Hindlimb muscle (tissue), 1 donor: ENCODE measurements at regions not wholly inside any gene's neighbourhood (a gene's known extent, or its start where the extent isn't known, plus 50 kb on each side); places are given as distances from the start of the nearest gene placed in this dataset.
"Not testable (repeated sequence)": the region's sequence is repeated elsewhere in the genome, so short reads cannot be mapped to it uniquely, and the experiment has no call there.

Experiments
- DNase-seq: peaks from one replicate; pipeline ENCODE4 v3.0.0-alpha.2; 2013

DNA sequence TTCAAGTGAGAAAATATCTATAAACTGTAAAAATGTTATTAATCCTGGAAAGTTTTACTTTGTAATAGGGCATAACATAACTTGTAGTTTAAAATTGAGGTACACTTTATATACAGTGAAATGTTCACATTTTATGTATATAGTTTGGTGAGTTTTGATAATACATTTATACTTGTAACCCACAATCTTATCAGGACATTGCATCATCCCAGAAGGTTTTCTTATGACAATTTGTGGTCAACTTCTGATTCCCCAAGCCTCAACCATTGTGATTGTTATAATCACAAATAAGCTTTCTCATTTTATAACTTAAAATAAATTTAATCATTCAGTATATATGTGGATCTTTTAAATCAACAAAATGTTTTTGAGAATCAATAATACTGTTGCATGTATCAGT is 151.1 kb downstream of the TFPI2 start:
- no peak for DNase-seq

DNA sequence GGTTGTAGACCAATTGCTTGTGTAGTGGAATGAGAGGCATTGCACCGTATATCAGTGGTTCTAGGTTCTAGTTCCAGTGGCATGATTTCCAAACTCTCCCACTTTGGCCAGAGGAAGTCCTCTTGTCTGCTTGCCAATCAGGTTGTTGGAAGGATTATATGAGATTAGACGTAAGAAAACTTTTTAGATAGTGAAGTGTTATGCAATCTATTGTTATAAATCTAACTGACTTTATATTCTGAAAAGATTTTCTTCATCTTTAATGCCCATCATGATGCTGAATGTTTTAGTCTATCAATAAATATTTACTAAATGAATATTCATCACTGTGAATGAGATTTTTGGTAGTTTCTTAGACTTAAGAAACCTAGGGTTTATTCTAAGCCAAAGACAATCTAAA is 152.6 kb downstream of the TFPI2 start:
- DNase-seq = no peak

DNA sequence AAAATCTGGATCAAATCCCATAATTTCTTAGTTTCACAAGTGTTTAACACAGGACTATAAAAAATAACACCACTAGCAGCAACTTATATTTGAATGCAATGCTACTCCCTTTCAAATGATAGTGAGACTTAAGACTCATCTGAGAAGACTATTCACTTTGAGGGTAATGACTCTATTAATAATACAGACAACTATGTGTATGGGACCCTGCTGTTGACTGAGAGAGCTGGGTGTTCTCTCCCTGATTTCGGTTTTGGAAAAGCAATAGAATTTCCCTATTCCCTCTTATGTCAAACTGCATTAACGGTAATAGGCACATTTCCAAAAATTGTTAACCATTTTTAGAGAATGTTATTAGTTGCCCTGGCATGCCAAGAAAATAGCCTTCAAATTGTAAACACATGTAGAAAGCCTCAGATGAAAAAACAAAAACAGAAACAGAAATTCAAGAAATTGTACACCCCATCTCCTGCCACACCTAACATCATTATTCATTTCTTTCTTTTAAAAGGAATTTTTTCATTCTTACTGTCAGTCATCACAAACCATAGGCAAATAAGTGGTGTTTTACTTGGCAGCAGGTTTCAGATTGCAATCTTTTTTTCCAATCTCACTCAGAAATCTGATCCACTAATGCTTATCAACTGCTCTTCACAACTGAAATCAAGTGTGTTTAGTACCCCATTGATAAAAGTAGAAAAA is 153.7 kb downstream of the TFPI2 start:
- DNase-seq = no peak

DNA sequence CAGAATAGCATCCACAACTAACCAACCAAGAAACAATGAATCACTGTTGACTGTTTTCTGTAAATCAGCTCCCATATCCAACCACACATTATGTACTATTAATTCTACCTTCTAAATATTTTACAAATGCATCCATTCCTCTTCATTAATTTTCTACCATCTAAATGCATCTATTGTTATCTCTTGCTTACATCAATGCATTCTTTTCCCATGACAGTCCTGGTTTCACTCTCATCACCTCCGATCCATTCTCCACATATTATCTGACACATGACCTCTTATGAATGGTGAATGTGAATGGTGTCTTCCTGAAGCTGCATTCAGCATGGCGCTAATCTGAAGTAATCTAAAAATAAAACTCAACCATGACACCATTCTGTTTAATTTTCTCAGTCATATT is 153.8 kb upstream of the CALCR start:
- no peak for DNase-seq

DNA sequence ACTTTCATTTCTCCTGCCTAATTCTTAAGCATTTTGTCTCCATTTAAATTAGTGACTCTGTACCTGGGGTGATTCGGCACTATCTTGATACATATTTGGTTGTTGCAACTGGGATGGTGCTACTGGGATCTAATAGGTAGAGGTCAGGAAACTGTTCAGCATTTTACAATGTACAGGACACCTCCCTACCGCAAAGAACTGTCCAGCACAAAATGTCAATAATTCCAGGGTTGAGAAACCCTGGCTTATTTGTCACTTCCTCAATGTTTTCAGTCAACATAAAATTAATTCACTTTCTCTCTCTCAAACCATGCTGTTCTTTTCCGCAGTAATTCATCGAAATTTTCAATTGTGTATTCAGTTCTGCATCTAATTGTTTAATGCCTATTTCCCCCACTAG is 151.4 kb upstream of the CALCR start:
- DNase-seq = no peak

DNA sequence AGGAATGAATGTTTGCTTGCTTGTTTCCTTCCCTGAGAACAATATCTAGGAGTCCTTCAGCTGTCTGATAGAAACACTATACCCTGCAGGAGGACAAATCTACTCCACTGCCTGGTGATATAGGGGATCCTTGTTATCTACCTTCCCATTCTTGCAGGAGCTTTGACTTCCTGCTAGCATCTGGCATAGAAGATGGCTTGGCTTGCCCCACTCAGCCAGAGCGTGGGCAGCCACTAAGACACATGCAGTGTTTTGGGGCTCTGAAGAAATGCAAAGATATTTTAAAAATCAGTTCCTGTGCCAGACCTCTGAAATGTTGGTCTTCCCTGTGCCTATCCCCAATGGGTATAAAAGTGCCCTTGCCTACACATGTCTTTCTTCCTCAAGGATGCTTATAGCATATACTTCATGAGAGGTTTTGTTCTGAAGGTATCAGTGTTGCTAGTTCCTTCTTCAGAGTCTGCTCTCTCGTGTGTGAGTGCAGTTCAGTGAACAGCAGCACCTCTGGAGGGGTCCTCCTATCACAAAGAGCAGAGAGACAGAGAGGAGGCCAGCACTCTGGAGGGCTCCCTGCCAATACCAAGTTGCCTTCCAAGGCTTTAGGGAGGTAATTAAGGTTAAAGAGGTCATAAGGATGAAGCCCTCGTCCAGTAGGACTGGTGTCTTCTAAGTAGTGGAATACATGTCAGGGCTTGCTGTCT is 149.1 kb upstream of the CALCR start:
- no peak for DNase-seq

DNA sequence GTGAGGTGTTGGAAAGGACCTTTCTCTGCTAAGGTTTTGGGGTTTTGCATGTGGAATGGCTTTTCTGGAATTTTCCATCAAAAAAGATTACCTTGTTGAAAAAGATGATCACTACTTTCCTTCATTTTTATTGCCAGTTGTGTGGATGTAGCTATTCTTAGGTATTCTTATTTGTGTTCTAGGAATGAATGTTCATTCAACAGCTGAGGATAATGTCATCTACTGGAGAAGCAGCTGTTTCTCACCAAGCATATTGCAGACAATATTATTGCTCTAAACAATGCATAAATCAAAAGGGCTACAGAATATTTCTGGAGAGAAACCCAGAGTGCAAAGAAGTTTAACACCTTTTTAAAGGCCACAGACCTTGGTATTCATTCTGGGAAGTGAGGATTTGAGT is 145.6 kb upstream of the CALCR start:
- no peak for DNase-seq

DNA sequence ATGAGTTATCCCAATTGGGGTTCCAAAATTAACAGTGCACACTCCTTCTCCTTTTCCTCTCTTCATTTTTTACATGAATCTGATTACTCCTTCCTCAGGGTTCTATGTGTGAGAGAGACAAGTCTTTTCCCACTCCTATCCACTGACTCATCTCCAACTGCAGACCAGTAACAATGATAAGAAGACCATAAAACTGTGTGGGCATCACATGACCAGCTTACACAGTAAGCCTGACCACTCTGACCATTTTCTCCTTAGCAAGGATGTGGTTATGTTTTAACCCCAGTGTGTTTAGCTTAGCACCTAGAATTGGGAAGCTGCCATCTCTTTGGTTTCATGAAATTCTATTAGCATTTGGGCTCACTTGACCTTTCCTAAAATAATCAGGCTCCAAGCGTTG is 145.0 kb upstream of the CALCR start:
- no peak for DNase-seq

DNA sequence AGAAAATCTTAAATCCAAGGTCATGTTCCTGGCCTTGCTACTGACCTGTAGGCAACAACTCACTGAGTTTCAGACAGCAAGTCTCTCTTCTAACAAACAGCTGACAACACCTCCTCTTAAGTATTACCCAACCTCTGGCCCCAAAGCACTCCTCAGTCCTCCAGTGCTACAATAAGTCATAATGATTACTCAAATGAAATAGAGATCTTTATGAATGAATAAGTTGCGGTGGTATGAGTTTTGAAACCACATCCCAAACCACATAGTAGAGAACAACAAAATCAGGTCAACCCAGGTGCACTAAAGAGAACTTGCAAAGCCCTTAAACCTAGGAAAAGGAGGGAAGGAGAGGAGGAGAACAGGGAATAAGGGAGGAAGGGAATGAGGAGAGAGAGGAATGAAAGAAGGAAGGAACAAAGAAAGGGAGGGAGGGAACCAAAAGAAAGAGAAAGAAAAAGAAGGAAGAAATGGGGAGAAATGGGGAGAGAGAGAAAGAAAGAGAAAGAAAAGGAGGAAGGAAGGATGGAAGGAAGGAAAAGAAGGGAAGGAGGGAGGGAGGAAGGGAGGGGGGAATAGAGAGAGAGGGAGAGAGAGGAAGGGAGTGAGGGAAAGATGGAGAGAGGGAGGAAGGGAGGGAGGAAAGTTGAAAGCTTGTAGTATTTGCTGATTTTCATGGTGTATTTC is 142.8 kb upstream of the CALCR start:
- no peak for DNase-seq

DNA sequence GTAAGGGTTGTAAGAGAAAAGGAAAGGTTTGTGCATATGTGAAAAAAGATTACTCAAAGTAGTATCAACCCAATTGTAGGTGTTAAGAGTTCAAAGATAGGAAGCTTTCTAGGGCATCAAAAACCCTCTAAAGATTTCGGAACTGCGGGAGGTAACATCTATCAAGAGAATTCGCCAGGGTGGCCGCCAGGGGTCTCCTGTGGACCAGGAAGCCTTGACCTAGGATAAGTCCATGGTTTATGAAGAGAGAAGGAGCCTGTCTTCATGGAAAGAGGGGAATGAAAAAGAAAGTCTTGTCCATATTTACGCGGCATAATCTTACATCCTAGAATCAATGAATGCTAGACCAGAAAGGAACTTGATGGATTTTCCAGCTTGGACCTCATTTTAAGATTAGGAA is 140.7 kb upstream of the CALCR start:
- DNase-seq = peak; percentile 11

DNA sequence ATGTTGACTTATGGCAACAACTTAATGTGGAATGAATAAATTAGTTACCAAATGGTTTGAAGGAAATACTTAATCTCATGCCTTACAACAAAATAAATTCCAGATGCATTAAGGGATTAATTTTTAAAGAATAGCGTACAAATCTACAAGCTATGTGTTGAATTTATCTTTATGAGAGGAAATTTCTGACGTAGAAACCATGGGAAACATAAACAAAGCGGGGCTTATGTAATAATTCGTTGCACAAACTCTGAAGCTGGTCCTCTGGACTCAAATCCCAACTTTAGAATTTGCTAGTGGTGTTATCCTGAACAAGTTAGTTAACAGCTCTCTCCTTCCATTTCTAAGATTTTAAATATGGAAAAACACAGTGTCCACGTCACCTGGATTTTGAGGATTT is 137.4 kb upstream of the CALCR start:
- no peak for DNase-seq

DNA sequence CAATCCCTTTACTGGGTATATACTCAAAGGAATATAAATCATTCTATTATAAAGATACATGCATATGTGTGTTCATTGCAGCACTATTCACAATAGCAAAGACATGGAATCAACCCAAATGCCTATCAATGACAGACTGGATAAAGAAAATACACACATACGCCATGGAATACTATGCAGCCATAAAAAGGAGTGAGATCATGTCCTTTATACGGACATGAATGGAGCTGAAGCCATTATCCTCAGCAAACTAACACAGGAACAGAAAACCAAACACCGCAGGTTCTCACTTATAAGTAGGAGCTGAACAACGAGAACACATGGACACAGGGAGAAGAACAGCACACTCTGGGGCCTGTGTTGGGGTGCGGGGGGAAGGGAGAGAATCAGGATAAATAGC is 133.7 kb upstream of the CALCR start:
- not testable (repeated sequence) for DNase-seq

DNA sequence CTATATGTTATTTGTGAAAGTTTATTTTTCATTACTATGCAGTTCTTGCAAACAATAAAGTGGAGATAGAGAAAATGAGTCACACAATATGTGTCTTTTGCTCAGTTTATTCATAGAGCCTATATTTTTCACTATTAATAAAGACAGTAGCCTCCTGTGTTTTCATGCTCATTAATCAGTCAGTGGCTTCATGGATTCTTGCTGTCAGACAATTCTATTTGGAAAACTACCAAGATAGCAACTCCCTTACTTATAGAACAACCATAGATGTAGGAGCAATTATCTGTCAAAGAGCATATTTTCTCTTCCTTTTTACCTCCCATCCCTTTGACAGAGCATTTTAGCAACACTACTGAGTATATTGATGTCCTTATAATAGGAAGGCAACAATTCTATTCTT is 132.7 kb upstream of the CALCR start:
- DNase-seq = no peak

DNA sequence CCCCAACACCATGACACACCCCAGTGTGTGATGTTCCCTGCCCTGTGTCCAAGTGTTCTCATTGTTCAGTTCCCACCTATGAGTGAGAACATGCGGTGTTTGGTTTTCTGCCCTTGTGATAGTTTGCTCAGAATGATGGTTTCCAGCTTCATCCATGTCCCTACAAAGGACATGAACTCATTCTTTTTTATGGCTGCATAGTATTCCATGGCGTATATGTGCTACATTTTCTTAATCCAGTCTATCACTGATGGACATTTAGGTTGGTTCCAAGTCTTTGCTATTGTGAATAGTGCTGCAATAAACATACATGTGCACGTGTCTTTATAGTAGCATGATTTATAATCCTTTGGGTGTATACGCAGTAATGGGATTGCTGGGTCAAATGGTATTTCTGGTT is 131.6 kb upstream of the CALCR start:
- DNase-seq = not testable (repeated sequence)

DNA sequence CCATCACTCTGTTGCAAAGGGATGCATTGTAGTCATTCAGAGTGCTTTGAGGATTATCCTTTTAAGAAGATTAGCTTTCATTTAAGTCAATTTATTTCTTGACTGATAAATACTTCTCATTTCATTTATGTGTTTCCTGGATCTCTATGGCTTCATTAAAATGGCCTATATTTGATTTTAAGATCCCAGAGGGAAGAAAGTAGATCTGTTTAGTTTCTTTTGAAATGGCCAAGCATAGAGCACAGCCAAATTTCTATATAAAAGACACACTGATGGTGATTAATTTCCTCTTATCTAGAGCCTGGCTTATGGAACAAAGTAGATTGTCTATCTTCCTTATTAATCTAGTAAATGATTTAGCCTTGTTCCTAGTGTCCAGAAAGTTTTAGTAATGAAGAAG is 129.7 kb upstream of the CALCR start:
- no peak for DNase-seq

DNA sequence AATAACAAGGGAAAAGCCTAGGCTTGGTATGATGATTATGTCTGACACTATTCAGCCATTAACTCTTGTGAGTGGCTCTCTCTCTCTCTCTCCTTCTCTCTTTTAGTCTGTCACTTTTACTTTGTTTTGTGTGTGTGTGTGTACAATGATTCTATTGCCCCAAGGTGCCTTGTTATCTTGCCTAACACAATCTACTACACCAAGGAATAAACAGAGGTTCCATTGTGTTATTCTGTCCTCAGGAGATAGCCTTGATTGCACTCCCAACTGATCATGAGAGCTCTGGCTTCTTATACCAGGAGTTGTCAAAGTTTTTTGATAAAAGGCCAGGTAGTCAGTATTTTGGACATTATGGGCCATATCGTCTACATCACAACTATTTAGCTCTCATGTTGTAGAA is 123.4 kb upstream of the CALCR start:
- DNase-seq = no peak

DNA sequence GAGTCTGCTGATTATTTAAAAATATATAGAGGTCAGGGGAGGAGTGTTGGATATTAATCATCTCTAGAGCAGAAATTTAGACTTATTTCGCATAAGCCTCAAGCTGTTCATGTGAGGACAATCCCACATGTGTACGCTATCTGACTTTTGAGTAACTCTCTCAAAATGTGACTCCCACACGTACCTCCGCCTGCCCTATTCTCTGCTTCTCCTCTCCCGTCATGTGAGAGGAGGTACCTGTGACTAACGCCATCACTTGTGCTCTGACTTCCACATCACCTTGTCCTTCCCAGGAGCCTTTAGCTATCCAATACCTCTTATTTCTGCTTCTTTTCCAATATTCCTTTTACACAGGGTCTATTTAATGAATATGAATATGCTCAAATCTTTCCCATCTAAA is 119.3 kb upstream of the CALCR start:
- DNase-seq = no peak

DNA sequence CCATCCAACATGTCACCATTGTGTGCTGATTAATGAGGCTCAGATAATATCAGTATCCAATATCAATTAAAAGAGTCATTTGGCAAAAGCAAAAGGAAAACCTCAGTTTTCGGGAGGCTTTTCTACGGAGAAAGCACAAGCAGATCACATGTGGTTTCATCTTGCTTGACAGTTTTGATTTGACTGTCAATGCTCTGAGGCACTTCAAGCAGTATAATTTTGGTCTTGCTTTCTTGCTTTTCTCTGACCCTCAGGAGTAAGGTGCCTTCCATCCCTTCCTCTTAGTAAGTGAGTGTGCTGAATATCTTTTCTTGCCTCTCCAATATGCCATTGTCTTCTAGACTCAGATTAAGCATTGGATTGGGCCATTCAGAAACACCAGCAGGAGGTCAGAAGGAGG is 115.5 kb upstream of the CALCR start:
- no peak for DNase-seq

DNA sequence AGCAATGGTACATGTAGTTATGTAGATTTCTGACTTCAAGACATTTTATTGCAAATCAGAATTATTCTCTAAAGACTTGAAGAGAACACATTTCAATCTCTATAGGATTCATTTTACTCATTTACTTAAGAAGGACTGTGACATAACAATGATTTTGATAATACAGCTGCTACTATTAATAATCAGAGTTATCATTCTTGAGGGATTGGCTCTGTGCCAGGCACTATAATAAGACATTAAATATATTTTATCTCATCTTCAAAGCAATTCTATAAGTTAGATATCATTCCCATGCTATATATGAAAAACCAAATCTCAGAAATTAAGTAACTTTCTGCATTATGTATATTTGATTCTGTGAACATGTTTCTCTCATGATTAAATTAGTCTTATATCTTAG is 103.7 kb upstream of the CALCR start:
- DNase-seq = no peak

DNA sequence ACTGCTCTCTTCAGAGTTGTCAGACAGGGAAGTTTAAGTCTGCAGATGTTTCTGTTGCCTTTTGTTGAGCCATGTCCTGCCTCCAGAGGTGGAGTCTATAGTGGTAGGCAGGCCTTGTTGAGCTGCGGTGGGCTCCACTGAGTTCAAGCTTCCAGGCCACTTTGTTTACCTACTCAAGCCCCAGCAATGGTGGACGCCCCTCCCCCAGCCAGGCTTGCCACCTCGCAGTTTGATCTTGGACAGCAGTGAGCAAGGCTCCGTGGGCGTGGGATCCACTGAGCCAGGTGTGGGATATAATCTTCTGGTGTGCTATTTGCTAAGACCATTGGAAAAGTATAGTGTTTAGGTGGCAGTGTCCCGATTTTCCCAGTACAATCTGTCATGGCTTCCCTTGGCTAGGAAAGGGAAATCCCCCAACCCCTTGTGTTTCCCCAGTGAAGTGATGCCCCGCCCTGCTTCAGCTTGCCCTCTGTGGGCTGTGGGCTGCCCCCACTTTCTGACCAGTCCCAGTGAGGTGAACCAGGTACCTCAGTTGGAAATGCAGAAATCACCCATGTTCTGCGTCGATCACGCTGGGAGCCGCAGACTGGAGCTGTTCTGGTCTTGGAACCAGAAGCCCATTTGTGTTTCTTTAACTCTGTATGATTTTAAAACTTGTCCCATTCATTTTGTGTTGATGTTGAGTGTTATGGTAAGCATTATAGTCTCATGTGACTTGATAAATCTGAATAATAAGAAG is 89.2 kb upstream of the CALCR start:
- no peak for DNase-seq

DNA sequence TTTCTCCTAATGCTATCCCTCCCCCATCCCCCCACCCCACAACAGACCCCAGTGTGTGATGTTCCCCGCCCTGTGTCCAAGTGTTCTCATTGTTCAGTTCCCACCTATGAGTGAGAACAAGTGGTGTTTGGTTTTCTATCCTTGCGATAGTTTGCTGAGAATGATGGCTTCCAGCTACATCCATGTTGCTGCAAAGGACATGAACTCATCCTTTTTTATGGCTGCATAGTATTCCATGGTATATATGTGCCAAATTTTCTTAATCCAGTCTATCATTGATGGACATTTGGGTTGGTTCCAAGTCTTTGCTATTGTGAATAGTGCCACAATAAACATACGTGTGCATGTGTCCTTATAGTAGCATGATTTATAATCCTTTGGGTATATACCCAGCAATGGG is 83.6 kb upstream of the CALCR start:
- not testable (repeated sequence) for DNase-seq

DNA sequence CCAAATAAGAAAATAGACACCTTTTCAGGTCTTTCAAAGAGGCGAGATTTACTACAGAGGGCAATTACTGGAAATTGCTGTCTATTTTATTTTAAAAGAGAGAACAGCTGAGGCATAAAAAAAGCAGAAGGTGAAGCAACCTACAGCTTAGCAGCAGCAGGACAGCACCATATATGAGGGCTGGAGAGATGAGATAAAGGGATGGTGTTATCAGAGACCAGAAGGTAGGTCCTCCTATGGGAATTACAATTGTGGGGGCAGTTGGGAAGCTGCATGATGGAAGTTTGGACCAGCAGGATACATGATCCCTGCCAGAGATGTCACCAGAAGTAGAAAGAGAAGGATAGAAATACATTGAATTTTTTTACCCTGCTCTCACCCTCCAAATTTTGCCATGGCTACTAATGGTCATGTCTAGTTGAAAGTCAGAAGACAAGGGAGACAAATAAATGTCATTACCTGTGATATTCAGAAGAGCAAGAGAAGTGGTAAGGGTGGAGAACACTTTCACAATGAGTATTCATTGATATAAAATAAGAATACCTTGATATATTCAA is 77.2 kb upstream of the CALCR start:
- no peak for DNase-seq

DNA sequence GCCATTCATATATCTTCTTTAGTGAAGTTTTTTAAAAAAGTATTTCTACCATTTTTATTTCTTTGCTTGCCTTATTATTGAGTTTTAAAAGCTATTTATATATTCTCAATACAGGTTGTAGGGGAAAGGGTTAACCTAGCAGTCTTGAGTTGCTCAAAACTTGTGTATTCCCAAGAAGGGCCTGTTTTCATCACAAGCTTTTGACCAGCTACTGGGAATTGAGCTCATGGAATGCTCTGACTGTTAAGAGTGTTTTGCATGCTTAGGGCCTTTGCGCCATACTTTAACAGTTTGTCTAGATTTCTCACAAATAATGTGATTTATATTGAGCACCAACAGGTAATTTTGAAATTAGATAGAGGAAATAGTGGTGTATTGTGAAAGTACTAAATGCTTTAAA is 72.0 kb upstream of the CALCR start:
- DNase-seq = no peak
